ENCODE measurements at regions not wholly inside any gene's neighbourhood (a gene's known extent, or its start where the extent isn't known, plus 50 kb on each side); places are given as distances from the start of the nearest gene placed in this dataset.

- TF ChIP-seq POLR2A (IDR thresholded peaks at IDR 0.05) (no peak), CTCF (IDR thresholded peaks at IDR 0.05) (no peak)
Measured at GRCh38 chr5:145668714-145669113, 166.4 kb downstream of the PRELID2 start.

All from heart left ventricle (tissue), 13 donors.